ENCODE measurements at regions not wholly inside any gene's neighbourhood (a gene's known extent, or its start where the extent isn't known, plus 50 kb on each side); places are given as distances from the start of the nearest gene placed in this dataset.

DNA sequence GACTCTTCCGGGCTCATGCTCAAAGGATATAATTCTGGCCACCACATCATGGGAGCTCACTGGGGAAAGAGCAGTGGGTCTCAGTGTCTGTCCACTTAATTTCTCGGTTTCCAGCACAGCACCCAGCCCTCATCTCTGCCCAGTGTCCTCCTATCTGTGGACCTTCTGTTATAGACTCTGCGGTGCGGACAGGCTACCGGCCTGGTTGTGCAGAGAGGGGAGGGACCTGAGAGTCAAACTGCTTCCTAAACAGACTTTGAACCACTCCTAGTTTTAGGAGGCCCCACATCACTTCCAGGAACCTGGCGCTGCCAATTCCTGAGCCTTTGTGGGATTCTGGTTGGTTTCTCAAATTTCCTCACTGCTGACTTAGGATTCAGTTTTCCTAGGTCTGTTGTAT lies 59.8 kb upstream of the MED4 start:
- Histone ChIP-seq H3K9me3 (no peaks in the 10 kb centered on the region), H3K27ac (ENCODE audit: low read depth in 2 of 2, low read length in 1 of 2) (no peak overlapping the region), H3K4me3 (ENCODE audit: low read depth in 2 of 2, low read length in 1 of 2) (no peak overlapping the region), H3K9ac (no peak overlapping the region), H2AFZ (ENCODE audit: low read depth) (no peak overlapping the region), H3K79me2 (ENCODE audit: insufficient read depth) (no peaks in the 10 kb centered on the region), H3F3A (replicated peaks; ENCODE audit: insufficient read depth) (no peaks in the 10 kb centered on the region), H3K27me3 (ENCODE audit: insufficient read depth) (no peaks in the 10 kb centered on the region), H3K36me3 (replicated peaks in 1 of 2; ENCODE audit: control insufficient read depth in 1 of 2, insufficient read depth in 2 of 2, low read length in 1 of 2) (no peaks in the 10 kb centered on the region), H3K4me1 (ENCODE audit: control insufficient read depth in 1 of 2, insufficient read depth in 2 of 2, low read depth in 1 of 2, low read length in 1 of 2) (peaks cover 0 to 6% of the 10 kb centered on the region in 2 experiments; a peak in 2 of 4 replicates), H3K9me2 (no peaks in the 10 kb centered on the region), H3K4me2 (no peak overlapping the region), H4K20me1 (ENCODE audit: insufficient read depth) (no peaks in the 10 kb centered on the region)
- ChIA-PET CTCF (interaction anchor here (0.7 to 1.7 kb wide), 2 partner anchors 380 to 614 kb away, joined by 3 to 4 read pairs; no protein-coding TSS in a partner anchor), POLR2A (no interaction called here)
- TF ChIP-seq EP300 (IDR thresholded peaks at IDR 0.05; ENCODE audit: borderline replicate concordance in 1 of 2, low read depth in 1 of 2, low read length in 1 of 2), result no peak
- TF ChIP-seq GABPA (IDR thresholded peaks at IDR 0.05; ENCODE audit: low read depth), result no peak
- TF ChIP-seq RCOR1 (IDR thresholded peaks at IDR 0.05; ENCODE audit: low read length), result no peak
- TF ChIP-seq TEAD4 (IDR thresholded peaks at IDR 0.05; ENCODE audit: borderline replicate concordance, insufficient read depth), result no peak
- TF ChIP-seq, protein P1, sequence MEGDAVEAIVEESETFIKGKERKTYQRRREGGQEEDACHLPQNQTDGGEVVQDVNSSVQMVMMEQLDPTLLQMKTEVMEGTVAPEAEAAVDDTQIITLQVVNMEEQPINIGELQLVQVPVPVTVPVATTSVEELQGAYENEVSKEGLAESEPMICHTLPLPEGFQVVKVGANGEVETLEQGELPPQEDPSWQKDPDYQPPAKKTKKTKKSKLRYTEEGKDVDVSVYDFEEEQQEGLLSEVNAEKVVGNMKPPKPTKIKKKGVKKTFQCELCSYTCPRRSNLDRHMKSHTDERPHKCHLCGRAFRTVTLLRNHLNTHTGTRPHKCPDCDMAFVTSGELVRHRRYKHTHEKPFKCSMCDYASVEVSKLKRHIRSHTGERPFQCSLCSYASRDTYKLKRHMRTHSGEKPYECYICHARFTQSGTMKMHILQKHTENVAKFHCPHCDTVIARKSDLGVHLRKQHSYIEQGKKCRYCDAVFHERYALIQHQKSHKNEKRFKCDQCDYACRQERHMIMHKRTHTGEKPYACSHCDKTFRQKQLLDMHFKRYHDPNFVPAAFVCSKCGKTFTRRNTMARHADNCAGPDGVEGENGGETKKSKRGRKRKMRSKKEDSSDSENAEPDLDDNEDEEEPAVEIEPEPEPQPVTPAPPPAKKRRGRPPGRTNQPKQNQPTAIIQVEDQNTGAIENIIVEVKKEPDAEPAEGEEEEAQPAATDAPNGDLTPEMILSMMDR (IDR thresholded peaks at IDR 0.05), result no peak
- no peak for DNase-seq
- 89% methylated on average over 3 of the region's 6 CpGs for WGBS (ENCODE audit: low lambda C conversion rate)

DNA sequence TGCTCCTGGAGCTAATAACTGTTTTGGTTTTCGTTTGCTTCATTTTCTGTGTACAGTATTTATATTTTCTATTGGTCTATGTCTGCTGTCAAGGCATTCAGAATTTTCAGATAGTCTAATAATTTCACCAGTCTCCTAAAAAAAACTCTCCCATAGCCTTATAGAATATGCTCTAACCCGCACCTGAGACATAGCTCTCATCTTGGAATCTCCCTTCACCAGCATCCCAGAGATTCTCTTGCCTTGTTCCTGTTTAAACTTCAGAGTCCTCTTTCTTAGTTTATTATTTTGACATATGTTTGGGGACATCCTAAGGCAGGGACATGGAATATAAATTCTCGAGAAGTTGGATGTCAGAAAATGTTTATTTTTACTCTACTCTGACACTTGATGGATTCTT lies 58.3 kb upstream of the MED4 start:
- no peak for DNase-seq
- no peak overlapping the region for H3K4me3 ChIP-seq (ENCODE audit: low read depth in 2 of 2, low read length in 1 of 2)
- no peak overlapping the region for H3K9ac ChIP-seq
- no peaks in the 10 kb centered on the region for H3K27me3 ChIP-seq (ENCODE audit: insufficient read depth)
- H3K9me3 ChIP-seq, result no peaks in the 10 kb centered on the region
- 75% methylated on average over 3 of the region's 3 CpGs for WGBS (ENCODE audit: low lambda C conversion rate)
- no peaks in the 10 kb centered on the region for H3K36me3 ChIP-seq (replicated peaks in 1 of 2; ENCODE audit: control insufficient read depth in 1 of 2, insufficient read depth in 2 of 2, low read length in 1 of 2)
- H2AFZ ChIP-seq (ENCODE audit: low read depth), result no peak overlapping the region
- no peaks in the 10 kb centered on the region for H3K79me2 ChIP-seq (ENCODE audit: insufficient read depth)
- no peaks in the 10 kb centered on the region for H3K9me2 ChIP-seq
- no peaks in the 10 kb centered on the region for H3F3A ChIP-seq (replicated peaks; ENCODE audit: insufficient read depth)
- TF ChIP-seq, protein P1 (IDR thresholded peaks at IDR 0.05), result no peak
- TF ChIP-seq JUND (IDR thresholded peaks at IDR 0.05) (no peak), TCF12 (IDR thresholded peaks at IDR 0.05) (no peak), RFX5 (IDR thresholded peaks at IDR 0.05; ENCODE audit: low read length) (no peak), GABPA (IDR thresholded peaks at IDR 0.05; ENCODE audit: low read depth) (no peak), GATA2 (CRISPR knock-in tag; IDR thresholded peaks at IDR 0.05) (no peak), ELF1 (IDR thresholded peaks at IDR 0.05) (no peak), NFIC (IDR thresholded peaks at IDR 0.05; ENCODE audit: borderline replicate concordance) (no peak), RAD21 (IDR thresholded peaks at IDR 0.05; ENCODE audit: low read length) (no peak), SMC3 (IDR thresholded peaks at IDR 0.05; ENCODE audit: low read depth, low read length) (no peak), EZH2phosphoT487 (IDR thresholded peaks at IDR 0.05; ENCODE audit: borderline replicate concordance, low read depth) (no peak)
- TF ChIP-seq, protein P2, sequence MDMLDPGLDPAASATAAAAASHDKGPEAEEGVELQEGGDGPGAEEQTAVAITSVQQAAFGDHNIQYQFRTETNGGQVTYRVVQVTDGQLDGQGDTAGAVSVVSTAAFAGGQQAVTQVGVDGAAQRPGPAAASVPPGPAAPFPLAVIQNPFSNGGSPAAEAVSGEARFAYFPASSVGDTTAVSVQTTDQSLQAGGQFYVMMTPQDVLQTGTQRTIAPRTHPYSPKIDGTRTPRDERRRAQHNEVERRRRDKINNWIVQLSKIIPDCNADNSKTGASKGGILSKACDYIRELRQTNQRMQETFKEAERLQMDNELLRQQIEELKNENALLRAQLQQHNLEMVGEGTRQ (IDR thresholded peaks at IDR 0.05; ENCODE audit: borderline replicate concordance, low read depth, low read length), result no peak
- TF ChIP-seq, protein P3, sequence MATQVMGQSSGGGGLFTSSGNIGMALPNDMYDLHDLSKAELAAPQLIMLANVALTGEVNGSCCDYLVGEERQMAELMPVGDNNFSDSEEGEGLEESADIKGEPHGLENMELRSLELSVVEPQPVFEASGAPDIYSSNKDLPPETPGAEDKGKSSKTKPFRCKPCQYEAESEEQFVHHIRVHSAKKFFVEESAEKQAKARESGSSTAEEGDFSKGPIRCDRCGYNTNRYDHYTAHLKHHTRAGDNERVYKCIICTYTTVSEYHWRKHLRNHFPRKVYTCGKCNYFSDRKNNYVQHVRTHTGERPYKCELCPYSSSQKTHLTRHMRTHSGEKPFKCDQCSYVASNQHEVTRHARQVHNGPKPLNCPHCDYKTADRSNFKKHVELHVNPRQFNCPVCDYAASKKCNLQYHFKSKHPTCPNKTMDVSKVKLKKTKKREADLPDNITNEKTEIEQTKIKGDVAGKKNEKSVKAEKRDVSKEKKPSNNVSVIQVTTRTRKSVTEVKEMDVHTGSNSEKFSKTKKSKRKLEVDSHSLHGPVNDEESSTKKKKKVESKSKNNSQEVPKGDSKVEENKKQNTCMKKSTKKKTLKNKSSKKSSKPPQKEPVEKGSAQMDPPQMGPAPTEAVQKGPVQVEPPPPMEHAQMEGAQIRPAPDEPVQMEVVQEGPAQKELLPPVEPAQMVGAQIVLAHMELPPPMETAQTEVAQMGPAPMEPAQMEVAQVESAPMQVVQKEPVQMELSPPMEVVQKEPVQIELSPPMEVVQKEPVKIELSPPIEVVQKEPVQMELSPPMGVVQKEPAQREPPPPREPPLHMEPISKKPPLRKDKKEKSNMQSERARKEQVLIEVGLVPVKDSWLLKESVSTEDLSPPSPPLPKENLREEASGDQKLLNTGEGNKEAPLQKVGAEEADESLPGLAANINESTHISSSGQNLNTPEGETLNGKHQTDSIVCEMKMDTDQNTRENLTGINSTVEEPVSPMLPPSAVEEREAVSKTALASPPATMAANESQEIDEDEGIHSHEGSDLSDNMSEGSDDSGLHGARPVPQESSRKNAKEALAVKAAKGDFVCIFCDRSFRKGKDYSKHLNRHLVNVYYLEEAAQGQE (IDR thresholded peaks at IDR 0.05; ENCODE audit: low read depth, low read length), result no peak
- TF ChIP-seq, protein P4, sequence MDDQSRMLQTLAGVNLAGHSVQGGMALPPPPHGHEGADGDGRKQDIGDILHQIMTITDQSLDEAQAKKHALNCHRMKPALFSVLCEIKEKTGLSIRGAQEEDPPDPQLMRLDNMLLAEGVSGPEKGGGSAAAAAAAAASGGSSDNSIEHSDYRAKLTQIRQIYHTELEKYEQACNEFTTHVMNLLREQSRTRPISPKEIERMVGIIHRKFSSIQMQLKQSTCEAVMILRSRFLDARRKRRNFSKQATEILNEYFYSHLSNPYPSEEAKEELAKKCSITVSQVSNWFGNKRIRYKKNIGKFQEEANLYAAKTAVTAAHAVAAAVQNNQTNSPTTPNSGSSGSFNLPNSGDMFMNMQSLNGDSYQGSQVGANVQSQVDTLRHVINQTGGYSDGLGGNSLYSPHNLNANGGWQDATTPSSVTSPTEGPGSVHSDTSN (IDR thresholded peaks at IDR 0.05), result no peak
- TF ChIP-seq, protein P5, sequence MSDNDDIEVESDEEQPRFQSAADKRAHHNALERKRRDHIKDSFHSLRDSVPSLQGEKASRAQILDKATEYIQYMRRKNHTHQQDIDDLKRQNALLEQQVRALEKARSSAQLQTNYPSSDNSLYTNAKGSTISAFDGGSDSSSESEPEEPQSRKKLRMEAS (IDR thresholded peaks at IDR 0.05; ENCODE audit: low read depth), result no peak
- no peak overlapping the region for H3K4me2 ChIP-seq
- no peak overlapping the region for H3K27ac ChIP-seq (ENCODE audit: low read depth in 2 of 2, low read length in 1 of 2)
- ChIA-PET CTCF (no interaction called here), POLR2A (no interaction called here)
- H4K20me1 ChIP-seq (ENCODE audit: insufficient read depth), result no peaks in the 10 kb centered on the region
- peaks cover 0 to 6% of the 10 kb centered on the region in 2 experiments; a peak in 2 of 4 replicates for H3K4me1 ChIP-seq (ENCODE audit: control insufficient read depth in 1 of 2, insufficient read depth in 2 of 2, low read depth in 1 of 2, low read length in 1 of 2)
